HG03571 (cell line): ENCODE measurements at regions not wholly inside any gene's neighbourhood (a gene's known extent, or its start where the extent isn't known, plus 50 kb on each side); places are given as distances from the start of the nearest gene placed in this dataset.

Source experiments
- ATAC-seq: cut with Tn5 transposase; IDR thresholded peaks from one replicate; pipeline ENCODE4 v1.9.1; 2021; ENCODE audit not compliant: unreplicated experiment

DNA sequence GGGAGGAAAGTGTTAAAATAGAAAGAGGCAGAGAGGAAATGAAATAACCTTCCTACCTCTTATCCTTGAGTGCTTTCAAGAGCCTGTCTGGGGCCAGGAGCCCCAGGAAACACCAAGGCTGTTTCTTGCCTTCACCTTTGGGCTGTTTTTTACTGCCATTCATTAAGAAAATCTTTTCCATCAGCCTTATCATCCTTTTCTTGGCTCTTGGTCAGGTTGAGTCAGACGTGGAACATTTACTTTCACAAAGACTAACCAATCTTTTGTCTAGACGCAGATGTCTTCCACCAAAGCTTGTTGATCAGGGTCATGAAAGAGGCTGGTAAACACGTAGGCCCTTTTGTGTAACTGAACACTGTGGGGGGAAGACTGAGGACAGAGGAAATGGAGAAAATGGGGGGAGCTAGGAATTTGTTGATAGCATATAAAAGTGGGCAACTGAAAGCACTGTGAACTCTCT, 151.0 kb upstream of the THBS1 start:
- no peak for ATAC-seq

DNA sequence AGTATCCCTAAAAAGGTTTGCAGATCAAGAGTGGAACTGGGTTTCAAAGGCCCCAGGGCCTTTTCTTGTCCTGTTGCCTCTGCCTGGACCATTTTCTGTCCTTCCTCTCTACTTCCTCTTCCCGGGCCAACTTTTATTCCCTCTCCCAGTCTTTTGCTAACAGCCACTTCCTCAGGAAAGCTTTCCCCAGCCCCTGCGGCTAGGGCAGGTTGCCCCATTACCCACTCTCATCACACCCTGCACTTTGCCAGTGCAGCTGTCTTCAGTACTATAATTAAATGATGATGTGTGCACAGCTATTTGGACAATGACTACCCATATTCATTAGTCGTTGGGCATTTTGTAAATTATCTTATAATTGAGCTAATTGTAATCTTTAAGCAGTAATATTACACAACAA, 150.5 kb upstream of the THBS1 start:
- no peak for ATAC-seq

DNA sequence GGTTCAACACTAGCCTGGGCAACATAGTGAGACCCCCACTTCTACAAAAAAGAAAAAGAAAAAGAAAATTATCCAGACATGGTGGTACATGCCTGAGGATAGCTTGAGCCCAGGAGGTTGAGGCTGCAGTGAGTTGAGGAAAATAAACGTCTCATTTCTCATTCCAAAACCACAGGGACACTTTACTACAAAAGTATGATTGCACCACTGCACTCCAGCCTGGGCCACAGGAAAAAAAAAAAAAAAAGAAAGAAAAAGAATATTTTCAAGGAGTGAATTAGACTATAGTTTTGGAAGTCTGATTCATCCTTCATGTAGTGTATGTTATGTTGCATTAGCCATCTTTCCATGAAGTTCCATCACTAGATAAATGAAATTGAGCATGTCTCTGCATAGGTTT, 149.5 kb upstream of the THBS1 start:
- ATAC-seq: no peak

DNA sequence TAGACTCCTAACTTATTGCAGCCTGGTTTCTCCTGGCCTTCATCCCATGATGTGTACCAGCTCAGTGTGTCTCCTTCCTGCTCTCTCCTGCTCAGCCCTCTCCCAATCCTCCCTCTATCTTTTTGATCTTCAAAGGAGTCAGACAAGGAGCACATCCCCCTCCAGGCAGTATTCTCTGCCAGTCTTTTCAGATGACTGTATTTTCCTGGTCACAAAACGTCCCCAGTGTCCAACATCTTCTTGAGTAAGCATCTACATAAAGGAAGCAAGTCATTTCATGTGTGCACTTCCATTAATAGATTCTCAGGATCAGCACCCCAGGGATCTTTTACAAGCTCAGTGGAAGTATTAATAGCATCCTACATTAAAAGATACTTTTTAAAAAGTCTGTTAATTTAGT, 148.9 kb upstream of the THBS1 start:
- no peak for ATAC-seq

DNA sequence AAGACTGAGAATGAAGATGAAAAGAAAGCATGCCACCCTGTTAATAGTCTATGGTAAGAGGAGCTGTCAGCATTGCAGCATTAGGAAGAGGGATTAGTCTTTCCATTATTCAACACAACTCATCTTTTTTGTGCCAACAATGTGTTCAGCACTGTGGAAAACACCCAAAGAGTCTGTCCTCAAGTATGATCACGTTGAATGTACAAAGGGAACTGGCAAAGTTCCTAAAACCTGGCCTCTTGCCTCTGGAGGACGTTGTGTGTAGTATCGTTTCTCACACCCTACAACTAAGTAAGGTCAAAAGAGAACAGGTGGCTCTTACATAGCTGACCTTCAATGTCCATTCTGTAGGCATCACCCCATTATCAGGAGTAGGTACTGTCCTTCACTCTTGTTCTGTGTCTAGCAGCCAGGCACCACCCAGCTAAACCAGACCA, 147.9 kb upstream of the THBS1 start:
- no peak for ATAC-seq

DNA sequence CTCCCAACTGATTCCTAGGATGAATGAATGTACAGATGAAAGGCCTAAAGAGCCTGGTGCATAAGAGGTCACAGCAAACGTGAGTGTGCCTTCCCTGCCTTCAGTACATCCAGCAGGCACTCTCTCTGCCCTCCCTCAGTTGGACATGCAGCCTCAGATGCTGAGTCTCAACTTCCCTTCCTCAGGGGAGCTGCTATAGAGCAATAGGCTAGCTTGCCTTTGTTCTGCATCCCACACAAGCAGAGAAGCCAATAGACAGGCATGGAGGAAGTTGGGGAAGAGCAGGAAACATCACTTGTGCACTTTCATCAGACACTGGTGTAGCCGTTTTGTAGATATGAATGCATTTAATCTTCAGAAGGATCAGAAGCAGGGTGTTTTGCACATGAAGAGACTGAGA, 147.5 kb upstream of the THBS1 start:
- ATAC-seq: no peak

DNA sequence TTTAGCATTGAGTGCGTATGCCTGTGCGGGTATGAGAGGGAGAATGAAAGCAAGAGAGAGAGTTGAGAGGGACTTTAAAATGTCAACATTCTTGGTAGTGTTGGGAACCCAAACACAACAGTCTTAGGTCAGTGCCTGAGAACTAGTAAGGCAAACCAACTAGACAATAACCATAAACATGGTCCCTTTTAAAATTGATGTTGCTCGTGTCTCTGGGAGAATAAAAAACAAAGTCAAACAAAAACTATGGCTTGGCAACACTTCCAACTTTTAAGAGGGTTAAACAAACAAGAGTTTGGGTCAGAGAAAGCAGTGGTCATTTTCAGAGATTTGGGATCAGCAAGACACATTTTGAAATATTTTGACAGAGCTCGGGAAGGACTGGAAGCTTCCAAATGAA, 146.7 kb upstream of the THBS1 start:
- ATAC-seq: no peak

DNA sequence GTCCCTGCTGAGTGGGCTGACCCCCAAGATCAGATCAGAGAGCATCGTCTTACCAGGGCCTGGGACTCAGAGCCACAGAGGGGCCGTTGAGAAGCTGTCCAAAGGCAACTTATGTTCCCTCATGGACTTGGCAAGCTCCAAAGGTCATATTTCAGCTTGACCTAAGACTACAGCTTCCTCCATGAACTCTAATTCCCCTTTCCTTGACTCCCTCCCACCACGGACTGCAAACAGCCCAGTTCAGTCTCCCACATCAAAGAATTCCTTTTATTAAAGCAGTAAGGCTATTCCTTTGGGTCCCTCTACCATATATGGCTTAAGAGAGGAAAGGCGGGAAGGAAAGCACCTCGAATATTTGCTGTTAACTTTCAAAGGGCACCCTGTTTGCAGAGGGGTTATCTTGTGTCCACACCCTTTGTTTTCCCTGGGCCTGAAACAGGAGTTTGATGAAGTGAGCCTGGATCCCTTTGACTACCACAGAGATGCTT, 146.1 kb upstream of the THBS1 start:
- ATAC-seq: no peak

DNA sequence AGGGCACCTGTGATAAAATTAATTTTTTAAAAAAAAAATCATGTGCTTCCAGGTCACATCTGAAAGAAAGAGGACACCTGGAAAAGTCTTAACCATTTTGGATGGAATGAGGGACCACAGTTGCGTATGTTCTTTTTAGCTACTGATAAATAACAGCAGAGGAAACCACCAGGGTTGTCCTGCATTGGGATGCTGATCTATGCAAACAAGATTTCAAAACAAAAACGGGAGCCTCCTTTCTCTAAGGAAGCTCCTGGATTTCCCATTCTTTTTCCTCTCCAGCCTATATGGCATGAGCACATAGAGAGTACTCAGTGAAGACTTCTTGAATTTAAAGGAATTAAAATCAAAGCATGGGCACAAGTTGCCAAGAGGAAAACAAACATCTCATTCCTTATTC, 145.6 kb upstream of the THBS1 start:
- no peak for ATAC-seq

DNA sequence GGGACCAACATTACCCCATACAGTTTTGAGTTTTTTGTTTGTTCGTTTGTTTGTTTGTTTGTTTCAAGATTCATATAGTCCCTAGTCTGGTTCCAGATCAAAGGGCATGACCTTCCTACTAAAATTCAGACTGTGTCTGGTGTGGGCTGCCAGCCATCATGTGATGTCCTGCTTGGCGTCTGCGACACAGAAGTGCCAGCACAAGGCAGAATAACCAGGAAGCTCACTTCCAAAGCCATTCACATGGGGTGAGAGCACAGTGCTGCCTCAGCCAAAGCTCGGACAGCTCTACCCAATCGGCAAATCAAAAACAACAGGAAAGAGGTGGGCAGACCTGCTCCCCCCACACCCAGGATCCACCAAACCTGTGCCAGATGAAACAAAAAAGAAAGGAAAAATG, 142.6 kb upstream of the THBS1 start:
- ATAC-seq: no peak

DNA sequence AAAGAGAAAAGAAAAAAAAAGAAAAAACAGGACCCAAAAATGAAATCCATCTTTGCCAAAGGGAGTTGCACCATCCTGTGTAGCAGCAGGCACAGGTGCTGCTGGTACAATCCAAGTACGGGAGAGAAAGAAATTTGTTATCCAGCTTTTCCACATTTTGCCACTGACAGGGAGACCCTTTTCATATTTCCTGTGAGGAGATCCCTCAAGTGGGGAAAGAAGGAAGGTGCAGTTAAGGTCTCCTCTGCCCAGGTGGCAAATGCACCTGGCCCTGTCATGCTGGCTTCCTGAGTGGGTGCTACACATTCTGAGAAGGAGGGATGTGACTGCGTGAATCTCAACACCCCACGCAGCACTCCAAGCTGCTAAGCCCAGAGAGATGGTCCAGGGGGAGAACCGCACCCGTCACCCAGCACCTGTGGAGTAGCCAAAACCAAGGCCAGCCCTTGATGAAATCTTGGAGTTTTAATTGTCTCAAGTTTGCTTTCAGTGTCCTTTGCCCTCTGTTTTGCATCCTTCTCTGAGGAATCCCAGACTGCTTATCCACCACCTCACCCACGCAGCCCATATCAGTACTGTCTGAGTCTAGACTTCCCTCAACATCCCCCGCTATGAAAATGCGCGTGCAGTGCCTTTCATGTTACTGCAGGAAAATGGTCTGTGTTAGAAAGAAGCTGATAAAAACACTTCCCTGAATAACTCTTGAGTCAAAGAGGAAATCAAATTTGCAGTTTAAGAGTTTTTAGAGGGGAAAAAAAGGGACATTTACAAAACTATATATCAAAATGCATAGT, 141.9 kb upstream of the THBS1 start:
- no peak for ATAC-seq

DNA sequence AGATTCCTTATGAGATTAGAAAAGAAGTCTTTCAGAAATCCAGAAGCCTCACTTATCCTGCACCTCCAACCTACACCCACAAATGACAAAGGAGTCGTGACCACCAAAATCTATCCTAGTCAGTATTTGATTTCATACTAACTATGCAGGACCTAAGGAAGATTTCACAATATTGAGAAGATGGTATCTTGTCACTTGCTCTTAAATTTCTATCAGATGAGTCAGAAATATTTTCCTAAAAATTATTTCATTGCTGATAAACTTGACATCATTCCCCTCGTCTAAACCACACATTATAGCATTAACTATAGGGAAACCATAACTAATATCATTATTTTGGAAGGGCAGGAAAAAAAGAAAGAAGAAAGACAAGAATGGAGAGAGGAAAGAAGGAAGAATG, 138.0 kb upstream of the THBS1 start:
- no peak for ATAC-seq

DNA sequence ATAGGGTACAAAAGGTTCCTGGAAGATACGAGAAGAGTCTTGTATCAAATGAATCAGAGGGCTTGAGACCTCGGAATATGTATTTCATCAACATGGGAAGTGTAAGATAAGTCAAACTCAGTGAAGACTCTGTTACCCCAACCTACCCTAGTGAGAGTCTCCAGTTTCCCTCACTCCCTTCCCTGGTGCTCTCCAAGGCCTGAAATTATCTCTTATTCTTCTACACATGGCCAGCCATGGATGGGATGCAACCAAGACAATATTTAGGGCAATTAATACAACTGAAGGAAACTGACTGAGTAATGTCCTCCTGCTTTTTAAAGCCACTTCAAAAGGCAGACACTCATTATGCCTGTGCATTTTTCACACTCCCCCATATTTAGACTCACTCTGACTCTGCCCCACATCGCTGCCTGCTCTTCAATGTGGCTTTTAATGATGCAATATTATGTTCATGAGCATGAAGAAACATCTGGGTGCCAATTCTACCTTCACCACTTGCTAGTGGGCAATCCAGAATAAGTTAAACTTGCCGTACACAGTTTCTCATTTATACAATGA, 137.1 kb upstream of the THBS1 start:
- no peak for ATAC-seq

DNA sequence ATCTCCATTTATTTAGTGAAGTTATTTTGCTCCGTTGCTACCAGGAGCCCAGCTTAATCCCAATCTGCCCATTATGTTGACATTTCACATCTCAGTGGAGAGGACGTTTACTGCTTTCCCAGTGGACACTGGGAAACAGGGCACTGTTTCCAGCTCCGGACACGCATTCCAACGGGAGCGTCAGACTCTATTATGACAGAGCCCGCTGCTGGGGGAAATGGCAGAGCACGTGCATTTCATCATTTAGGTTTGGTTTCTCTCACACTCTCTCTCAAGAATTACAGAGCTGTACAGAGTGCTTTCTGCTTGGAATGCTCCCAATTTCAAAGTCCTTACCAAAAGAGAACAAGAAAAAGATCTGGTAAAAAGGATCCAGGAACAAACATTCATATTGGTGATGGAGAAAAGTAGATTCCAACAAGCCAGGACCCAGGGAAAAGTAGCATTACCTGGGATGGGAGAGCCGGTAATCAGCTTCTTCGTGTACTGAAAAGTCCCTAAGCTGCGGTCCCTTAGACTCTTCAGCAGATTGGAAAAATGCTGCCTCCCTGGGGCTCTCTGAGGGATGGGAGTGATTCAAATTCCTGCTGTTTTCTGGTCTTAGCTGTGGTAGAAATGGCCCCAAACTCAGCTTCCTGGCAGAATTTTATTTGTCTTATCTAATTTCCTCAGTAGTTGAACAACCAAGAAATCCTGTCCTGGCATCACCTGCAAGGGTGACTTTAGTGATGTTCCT, 136.0 kb upstream of the THBS1 start:
- no peak for ATAC-seq

DNA sequence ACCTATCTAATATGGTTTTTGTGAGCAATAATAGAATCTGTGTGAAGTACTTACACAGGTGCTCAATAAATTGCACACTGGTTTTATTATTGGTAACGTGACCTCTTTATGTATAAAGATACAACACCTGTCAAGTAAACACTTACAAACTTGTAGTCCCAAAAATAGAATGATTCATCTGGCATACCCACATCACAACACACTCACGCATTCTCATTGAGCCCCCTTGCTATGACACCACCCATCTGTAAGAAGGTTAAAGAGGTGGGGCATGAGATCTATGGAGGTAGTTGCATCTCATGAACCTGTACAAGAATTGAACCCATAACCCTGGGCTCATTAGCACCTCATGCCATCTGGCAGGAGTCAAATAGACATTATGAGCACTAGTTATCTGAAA, 134.9 kb upstream of the THBS1 start:
- no peak for ATAC-seq

DNA sequence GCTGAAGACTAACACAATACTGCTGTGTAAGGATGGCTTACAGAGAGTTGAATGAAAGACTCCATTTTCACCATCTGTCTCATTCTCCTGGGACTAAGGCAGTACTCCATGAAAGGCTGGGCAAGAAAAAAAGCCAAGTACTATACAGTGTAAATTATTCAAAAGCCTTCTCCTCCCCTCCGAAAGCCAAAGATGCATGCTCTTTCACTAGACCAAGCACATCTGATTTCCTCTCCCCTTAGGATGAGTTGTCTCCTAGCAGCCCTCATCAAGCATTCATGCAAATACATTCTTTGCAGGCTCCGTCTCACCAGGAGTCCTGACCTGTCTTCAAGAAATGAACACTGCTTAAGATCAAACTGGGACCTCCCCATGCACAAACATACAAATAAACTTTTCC, 133.5 kb upstream of the THBS1 start:
- ATAC-seq: no peak

DNA sequence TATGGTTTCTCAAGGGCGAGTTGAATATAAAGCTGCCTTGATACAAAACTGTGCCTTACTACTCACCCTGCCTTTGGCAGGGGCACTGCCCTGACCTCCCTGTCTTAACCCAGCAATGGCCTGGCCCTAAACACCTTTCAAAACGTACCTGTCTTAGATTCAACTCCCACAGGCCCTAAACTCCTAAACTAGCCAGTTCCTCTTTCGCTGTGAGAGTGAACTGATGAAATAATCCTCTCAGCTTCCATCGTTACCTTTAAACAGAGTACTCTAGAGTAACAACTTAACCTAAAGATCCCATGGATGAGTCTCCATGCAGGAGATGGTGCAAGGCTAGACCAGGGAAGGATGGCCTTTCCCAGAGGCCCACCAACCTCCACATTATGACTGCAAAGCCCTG, 133.0 kb upstream of the THBS1 start:
- ATAC-seq: no peak

DNA sequence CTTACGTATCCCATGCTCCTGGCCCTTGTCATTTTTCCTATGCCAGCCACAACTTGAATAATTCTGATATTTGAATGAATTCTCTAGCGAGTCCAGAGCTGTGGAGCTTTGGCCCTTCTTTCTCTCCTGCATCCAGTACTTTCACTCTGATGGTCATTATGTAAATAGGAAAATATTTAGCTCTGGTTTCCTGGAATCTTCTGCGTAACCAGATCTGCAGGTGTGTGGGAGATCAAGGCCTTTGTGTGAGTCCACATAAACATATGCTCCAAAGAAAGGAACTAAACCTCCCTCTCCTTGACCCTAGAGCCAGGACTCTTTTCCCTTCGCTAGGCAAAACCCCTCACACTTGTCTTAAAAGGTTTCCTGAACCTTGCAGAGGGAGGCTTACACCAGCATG, 132.5 kb upstream of the THBS1 start:
- no peak for ATAC-seq

DNA sequence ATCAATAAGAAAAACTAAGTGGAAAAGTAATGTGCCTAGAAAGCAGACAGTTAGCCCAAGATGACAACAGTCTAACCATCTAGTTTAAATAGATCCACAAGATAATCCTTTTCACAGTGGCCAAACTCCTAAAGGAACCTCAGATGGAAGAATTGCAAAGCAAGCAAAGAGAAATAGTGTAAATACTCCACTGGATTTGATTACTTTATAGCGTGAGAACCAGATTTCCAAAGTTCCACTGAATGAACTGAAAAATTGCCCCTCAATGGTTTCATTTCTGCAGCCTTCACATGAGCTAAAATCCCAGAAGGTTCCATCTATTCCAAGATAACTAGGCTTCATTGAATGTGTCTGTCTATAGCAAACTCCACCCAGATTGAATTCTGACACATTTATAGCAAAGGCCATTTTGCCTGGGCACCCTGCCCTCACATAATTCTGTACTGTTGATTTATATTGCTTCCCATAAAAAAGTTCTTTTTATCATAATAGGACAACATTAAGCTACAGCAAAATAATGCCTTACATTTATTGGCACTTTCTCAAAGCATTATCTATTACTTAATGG, 129.7 kb upstream of the THBS1 start:
- no peak for ATAC-seq

DNA sequence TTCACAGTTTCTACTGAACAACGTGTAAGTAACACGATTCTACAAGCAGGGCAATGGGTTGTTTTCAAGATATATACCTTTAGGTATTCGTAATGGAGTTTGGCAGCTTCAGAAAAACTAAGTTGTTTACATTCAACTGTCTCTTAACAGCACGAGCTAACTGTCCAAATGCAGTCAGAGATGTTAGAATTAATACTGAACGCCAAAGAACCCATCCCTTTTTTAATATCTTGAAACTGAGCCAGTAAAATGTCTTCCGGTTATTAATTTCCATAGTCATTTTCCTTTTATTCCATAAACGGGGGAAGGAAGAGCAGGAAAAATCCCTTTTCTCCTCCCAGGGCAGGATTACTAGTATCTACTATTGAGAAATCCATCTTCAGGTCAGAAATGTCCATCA, 129.0 kb upstream of the THBS1 start:
- ATAC-seq: no peak

DNA sequence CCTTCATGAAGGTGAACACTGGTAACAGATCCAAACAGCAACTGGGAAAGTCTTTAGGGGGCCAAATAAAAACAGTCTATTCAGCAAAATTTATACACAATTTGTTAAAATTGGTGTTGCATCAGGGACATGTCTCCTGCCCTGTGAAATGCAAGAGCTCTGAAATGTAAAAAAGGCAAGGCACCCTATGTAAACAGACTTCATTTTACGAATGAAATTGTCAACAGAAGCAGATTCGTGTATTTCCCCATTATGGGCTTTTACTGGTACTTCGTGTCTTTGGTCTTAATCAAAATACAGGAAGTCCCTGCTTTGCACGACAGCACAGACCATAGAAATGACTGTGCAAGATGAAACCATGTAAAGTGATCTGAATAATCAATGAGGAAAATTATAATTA, 127.3 kb upstream of the THBS1 start:
- ATAC-seq: no peak
